Naive thymus-derived CD8-positive, alpha-beta T cell (primary cell): ENCODE measurements at regions not wholly inside any gene's neighbourhood (a gene's known extent, or its start where the extent isn't known, plus 50 kb on each side); places are given as distances from the start of the nearest gene placed in this dataset.

ENCODE experiments used
- ATAC-seq, 2 donors: fragments of 150-1000 bp; cut with Tn5 transposase in 1 of 2; sonication (Bioruptor Pico), chemical (Tn5 transposase) in 1 of 2; 1 replicate in 1 of 2; 2 replicates in 1 of 2; pipeline ENCODE4 v1.10.0; 2021; ENCODE audit warnings: mild to moderate bottlenecking in 2 of 2, moderate library complexity in 2 of 2
- POLR2A ChIA-PET: fragments of 350-600 bp; sonication (Branson Sonifier 250); formaldehyde crosslinking; loops from one replicate; lab custom pipeline; 2021; ENCODE audit warnings: antibody characterized with exemption; lab: Charles Lee
- DNase-seq, 10 donors: peaks; one replicate each; pipeline versions ENCODE4 v3.0.0 to v3.0.0-alpha.2; 2020 to 2022
- H3K27ac Mint-ChIP-seq, 10 donors: one replicate each; pipeline ENCODE4 v1.8.0; 2020 to 2022; ENCODE audit warnings: mild to moderate bottlenecking in 10 of 10, mixed read lengths in 10 of 10, moderate library complexity in 4 of 10, inconsistent platforms in 1 of 10
- H3K27me3 Mint-ChIP-seq, 5 donors: one replicate each; pipeline ENCODE4 v1.8.0; 2021 to 2022; ENCODE audit warnings: mixed read lengths in 5 of 5
- H3K36me3 Mint-ChIP-seq, 3 donors: one replicate each; pipeline ENCODE4 v1.8.0; 2020 to 2022; ENCODE audit warnings: mixed read lengths in 3 of 3, mild to moderate bottlenecking in 2 of 3, inconsistent platforms in 1 of 3
- H3K4me1 Mint-ChIP-seq, 4 donors: one replicate each; pipeline ENCODE4 v1.8.0; 2021 to 2022; ENCODE audit warnings: mixed read lengths in 4 of 4
- H3K4me3 Mint-ChIP-seq, 10 donors: one replicate each; pipeline ENCODE4 v1.8.0; 2020 to 2022; ENCODE audit warnings: mild to moderate bottlenecking in 10 of 10, mixed read lengths in 10 of 10, moderate library complexity in 6 of 10, inconsistent platforms in 1 of 10
- H3K9me3 Mint-ChIP-seq, 9 donors: one replicate each; pipeline ENCODE4 v1.8.0; 2020 to 2022; ENCODE audit warnings: mixed read lengths in 9 of 9, mild to moderate bottlenecking in 3 of 9, inconsistent platforms in 1 of 9, moderate library complexity in 1 of 9

DNA sequence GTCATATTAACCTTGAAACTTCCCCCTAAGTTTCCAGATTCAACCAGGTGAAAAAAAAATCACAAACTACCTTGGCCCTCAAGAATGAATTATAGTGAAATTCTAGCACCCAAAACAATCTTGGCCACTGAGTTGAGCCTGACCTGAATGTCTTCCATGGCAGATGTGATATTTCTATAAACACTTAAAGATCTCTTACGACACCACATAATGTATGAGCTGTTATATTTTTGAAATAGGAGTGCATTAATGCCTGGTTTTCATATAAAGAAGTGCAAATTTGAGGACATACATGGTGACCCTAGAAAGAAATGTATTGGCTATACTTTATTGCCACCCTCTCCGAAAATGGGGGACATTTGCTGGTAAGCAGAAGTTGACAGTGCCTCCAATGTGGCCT lies 584.1 kb upstream of the KCND2 start:
- H3K36me3 Mint-ChIP-seq: no peaks in the 10 kb centered on the region
- H3K9me3 Mint-ChIP-seq: peaks cover 0 to 10% (median 3%) of the 10 kb centered on the region in 9 donors
- no peaks in the 10 kb centered on the region for H3K4me1 Mint-ChIP-seq
- POLR2A ChIA-PET: no interaction called here
- H3K27me3 Mint-ChIP-seq: no peaks in the 10 kb centered on the region
- H3K27ac Mint-ChIP-seq: no peak overlapping the region
- ATAC-seq (no peak), DNase-seq (no peak)
- no peak overlapping the region for H3K4me3 Mint-ChIP-seq

DNA sequence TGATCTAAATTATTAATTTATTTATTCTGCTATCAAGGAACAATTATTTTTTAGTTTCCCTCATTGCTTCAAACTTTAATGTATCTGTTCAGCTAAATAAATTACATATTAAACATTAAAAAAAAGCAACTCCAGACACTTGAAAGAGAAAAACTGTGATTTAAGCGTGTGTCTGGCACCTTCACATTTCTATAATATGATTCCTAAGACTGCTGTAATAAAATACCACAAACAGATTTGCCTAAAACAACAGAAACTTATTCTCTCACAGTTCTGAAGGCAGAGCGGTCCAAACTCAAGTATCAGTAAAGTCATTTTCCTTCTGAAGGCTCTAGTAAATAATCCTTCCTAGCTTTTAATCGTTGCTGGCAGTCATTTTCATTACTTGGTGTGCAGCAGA lies 580.4 kb upstream of the KCND2 start:
- Mint-ChIP-seq H3K9me3 (peaks cover 0 to 13% (median 6%) of the 10 kb centered on the region in 9 donors), H3K4me1 (no peaks in the 10 kb centered on the region), H3K27me3 (no peaks in the 10 kb centered on the region), H3K27ac (no peak overlapping the region), H3K4me3 (no peak overlapping the region), H3K36me3 (no peaks in the 10 kb centered on the region)
- no peak for DNase-seq
- POLR2A ChIA-PET: no interaction called here
- ATAC-seq: no peak

DNA sequence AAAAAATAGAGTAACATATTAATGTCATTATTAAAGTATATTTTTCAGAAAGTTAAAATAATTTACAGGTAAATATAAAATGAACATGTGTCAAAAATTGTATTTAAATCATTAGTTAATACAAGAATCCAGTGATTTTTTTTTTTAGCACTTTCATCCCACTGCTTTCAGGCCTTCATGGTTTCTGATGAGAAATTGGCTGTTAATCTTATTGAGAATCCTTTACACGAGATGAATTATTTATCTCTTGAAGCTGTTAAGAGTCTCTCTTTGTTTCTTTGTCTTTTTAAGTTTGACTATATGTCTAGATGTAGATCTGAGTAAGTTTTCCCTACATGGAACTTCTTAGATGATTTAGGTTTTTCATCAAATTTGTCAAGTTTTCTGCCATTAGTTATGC lies 578.5 kb upstream of the KCND2 start:
- no peak overlapping the region for H3K27ac Mint-ChIP-seq
- no peak for DNase-seq
- H3K36me3 Mint-ChIP-seq: no peaks in the 10 kb centered on the region
- H3K4me1 Mint-ChIP-seq: no peaks in the 10 kb centered on the region
- peaks cover 0 to 21% (median 6%) of the 10 kb centered on the region in 9 donors for H3K9me3 Mint-ChIP-seq
- H3K27me3 Mint-ChIP-seq: no peaks in the 10 kb centered on the region
- no peak overlapping the region for H3K4me3 Mint-ChIP-seq
- no peak for ATAC-seq
- POLR2A ChIA-PET: no interaction called here

DNA sequence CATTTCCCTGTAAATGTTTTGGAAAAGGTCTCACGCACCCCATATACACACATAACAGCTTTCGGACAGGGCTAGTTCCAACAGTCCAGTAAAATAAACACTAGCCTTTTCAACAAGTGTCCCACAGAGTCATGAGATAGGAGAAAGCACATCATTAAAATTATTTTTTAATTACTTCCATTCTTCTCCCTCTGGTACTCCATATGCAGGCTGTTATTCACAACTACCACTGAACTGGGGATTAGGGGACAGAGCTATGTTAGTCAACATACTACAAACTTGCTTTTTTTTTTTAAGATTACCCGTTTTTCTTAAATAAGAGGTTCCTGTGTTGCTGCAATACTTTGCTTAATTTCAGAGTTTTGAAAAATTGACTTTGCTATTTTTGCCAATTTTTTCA lies 576.6 kb upstream of the KCND2 start:
- no peaks in the 10 kb centered on the region for H3K4me1 Mint-ChIP-seq
- H3K4me3 Mint-ChIP-seq: no peak overlapping the region
- no peak overlapping the region for H3K27ac Mint-ChIP-seq
- no peaks in the 10 kb centered on the region for H3K36me3 Mint-ChIP-seq
- ATAC-seq (no peak), DNase-seq (no peak)
- no peaks in the 10 kb centered on the region for H3K27me3 Mint-ChIP-seq
- POLR2A ChIA-PET: no interaction called here
- peaks cover 0 to 21% (median 6%) of the 10 kb centered on the region in 9 donors for H3K9me3 Mint-ChIP-seq

DNA sequence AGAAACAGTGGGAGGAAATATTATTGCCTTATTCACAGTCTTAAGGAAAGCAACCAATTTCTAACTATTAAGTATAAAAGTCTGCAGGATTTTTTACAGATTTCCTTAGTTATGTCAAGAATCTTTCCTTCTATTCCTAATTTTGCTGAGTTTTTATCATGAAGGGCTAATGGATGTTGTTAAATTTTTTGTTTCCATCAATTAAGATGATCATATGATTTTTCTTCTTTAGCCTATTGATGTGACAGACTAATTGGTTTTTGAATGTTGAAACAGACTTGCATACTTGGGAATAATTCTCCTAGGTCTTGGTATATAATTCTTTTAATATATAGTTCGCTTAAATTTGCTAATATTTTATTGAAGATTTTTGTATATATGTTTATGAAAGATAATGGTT lies 569.1 kb upstream of the KCND2 start:
- H3K4me1 Mint-ChIP-seq: no peaks in the 10 kb centered on the region
- H3K27me3 Mint-ChIP-seq: no peaks in the 10 kb centered on the region
- no peak for ATAC-seq
- H3K36me3 Mint-ChIP-seq: no peaks in the 10 kb centered on the region
- DNase-seq: no peak
- no peak overlapping the region for H3K27ac Mint-ChIP-seq
- no peak overlapping the region for H3K4me3 Mint-ChIP-seq
- peaks cover 0 to 14% (median 0%) of the 10 kb centered on the region in 9 donors for H3K9me3 Mint-ChIP-seq
- POLR2A ChIA-PET: no interaction called here

DNA sequence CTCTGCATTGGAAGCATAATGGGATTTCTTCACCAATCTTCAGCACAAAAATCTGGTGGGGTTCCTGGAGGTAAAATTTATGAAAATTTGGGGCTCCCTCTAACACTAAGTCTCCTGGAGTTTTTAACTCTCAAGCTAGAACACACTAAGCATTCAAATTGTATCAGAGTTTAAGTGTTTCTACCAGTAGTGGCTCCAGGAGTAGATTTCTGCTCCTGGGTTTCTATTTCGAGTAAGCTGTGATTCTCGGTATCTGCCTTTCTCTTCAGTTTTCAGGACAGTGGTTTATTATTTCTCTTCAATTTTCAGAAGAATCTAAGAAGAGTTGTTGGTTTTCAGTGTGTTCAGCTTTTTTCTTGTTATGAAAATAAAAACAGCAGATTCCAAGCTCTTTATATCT lies 566.4 kb upstream of the KCND2 start:
- Mint-ChIP-seq H3K36me3 (no peaks in the 10 kb centered on the region), H3K27ac (no peak overlapping the region), H3K4me3 (no peak overlapping the region), H3K4me1 (no peaks in the 10 kb centered on the region), H3K27me3 (no peaks in the 10 kb centered on the region), H3K9me3 (peaks cover 0 to 18% (median 9%) of the 10 kb centered on the region in 9 donors)
- POLR2A ChIA-PET: no interaction called here
- no peak for DNase-seq
- no peak for ATAC-seq

DNA sequence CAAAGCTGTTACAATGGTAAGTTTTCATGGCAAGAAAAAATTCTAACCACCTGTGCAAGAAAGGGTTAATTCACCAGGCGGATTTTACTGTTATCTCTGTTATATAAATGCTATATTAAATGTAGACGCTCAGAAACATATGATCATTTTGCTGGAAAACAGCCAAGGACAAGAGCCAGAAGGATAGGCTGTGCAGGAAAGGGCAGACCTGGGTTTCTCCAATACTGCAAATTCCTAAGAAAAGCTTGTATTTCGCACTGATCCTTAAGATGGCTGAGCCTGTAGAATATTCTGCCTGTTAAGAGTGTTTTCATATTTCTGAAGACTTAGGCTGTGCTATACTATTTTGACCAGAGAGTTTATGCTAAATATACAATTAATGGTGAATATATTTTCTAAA lies 564.1 kb upstream of the KCND2 start:
- no peak for DNase-seq
- no peaks in the 10 kb centered on the region for H3K4me1 Mint-ChIP-seq
- POLR2A ChIA-PET: no interaction called here
- H3K27ac Mint-ChIP-seq: no peak overlapping the region
- H3K27me3 Mint-ChIP-seq: no peaks in the 10 kb centered on the region
- no peak for ATAC-seq
- H3K36me3 Mint-ChIP-seq: peaks cover 0 to 6% (median 0%) of the 10 kb centered on the region in 3 donors
- peaks cover 0 to 31% (median 7%) of the 10 kb centered on the region in 9 donors for H3K9me3 Mint-ChIP-seq
- H3K4me3 Mint-ChIP-seq: no peak overlapping the region

DNA sequence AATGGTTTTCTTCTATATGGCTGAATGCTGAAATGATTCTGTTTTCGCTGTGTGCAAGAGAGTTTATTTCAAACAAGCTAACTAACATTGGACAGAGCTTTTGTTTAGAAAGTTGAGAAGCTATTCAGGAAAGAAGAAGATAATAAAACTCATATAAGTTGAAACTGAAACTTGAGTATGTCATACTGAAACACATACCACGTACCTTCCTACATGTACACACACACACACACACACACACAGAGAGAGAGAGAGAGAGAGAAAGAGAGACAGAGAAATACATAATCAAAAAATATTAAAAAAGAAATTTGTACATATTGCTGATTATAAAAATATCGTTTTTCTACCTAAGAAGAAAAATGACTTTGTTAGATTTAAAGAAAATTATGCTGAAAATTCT lies 561.9 kb upstream of the KCND2 start:
- no peak overlapping the region for H3K4me3 Mint-ChIP-seq

GRCh38 chr7:119712886-119713462 lies 560.0 kb upstream of the KCND2 start:
- Mint-ChIP-seq H3K36me3 (peaks cover 0 to 6% (median 0%) of the 10 kb centered on the region in 3 donors), H3K27me3 (no peaks in the 10 kb centered on the region), H3K4me1 (no peaks in the 10 kb centered on the region), H3K4me3 (no peak overlapping the region), H3K27ac (no peak overlapping the region), H3K9me3 (peaks cover 4 to 21% (median 12%) of the 10 kb centered on the region in 9 donors)
- POLR2A ChIA-PET: no interaction called here
- ATAC-seq: no peak
- no peak for DNase-seq

More for the DNA sequence above, 561.9 kb upstream of the KCND2 start:
- Mint-ChIP-seq H3K27ac (no peak overlapping the region), H3K4me1 (no peaks in the 10 kb centered on the region), H3K36me3 (peaks cover 0 to 6% (median 0%) of the 10 kb centered on the region in 3 donors), H3K27me3 (no peaks in the 10 kb centered on the region), H3K9me3 (peaks cover 2 to 24% (median 11%) of the 10 kb centered on the region in 9 donors)
- ATAC-seq: no peak
- POLR2A ChIA-PET: no interaction called here
- DNase-seq: no peak

- H3K4me3 Mint-ChIP-seq: no peak overlapping the region
- ATAC-seq (no peak), DNase-seq (no peak)
- H3K27me3 Mint-ChIP-seq: no peaks in the 10 kb centered on the region
- peaks cover 4 to 23% (median 12%) of the 10 kb centered on the region in 9 donors for H3K9me3 Mint-ChIP-seq
- POLR2A ChIA-PET: no interaction called here
- H3K27ac Mint-ChIP-seq: no peak overlapping the region
- peaks cover 0 to 6% (median 0%) of the 10 kb centered on the region in 3 donors for H3K36me3 Mint-ChIP-seq
- H3K4me1 Mint-ChIP-seq: no peaks in the 10 kb centered on the region
Observed at GRCh38 chr7:119713606-119714005, 559.4 kb upstream of the KCND2 start.

- ATAC-seq (no peak), DNase-seq (no peak)
- Mint-ChIP-seq H3K9me3 (peaks cover 0 to 9% (median 3%) of the 10 kb centered on the region in 9 donors), H3K4me3 (no peak overlapping the region), H3K4me1 (no peaks in the 10 kb centered on the region), H3K27ac (no peak overlapping the region), H3K36me3 (no peaks in the 10 kb centered on the region), H3K27me3 (no peaks in the 10 kb centered on the region)
- POLR2A ChIA-PET: no interaction called here
Observed at GRCh38 chr7:119720541-119720940, 552.4 kb upstream of the KCND2 start.

- no peak overlapping the region for H3K27ac Mint-ChIP-seq
- H3K36me3 Mint-ChIP-seq: no peaks in the 10 kb centered on the region
- no peak for ATAC-seq
- no peaks in the 10 kb centered on the region for H3K4me1 Mint-ChIP-seq
- POLR2A ChIA-PET: no interaction called here
- no peak for DNase-seq
- H3K4me3 Mint-ChIP-seq: no peak overlapping the region
- no peaks in the 10 kb centered on the region for H3K27me3 Mint-ChIP-seq
- peaks cover 0 to 8% (median 2%) of the 10 kb centered on the region in 9 donors for H3K9me3 Mint-ChIP-seq
Observed at GRCh38 chr7:119724041-119724792, 548.8 kb upstream of the KCND2 start.

DNA sequence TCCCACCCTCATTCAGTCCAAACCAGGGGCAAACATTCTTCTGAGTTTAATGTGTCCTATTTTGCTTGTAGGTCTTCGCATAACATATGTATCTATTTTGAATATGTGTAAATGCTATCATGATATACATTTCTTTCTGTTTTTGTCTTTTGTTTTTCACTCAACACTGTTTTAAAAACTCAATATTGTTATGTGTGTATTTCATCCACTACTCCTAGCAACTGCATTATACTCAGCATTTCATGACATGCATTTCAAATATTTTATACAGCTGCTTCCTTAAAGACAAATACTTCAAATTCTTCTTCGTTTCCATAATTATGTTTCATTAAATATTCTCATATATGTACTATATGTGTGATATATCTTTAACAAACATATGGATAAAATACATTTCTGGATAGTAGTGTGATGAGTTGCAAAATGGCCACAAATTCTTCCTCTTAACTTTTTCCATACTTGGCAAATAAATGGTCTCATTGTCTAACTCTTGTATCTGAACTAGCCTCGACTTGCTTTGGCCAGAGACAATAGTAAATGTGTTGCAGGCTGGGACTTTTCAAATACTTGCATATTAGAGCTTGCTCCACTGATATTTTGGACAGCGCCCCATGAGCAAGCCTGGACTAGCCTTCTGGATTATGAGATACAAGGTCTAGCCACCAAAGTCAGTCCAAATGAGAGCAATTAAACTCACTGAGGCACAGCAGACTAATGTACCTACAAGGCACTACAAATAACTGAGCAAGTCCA lies 539.7 kb upstream of the KCND2 start:
- DNase-seq: no peak
- H3K4me1 Mint-ChIP-seq: no peaks in the 10 kb centered on the region
- POLR2A ChIA-PET: no interaction called here
- no peak overlapping the region for H3K27ac Mint-ChIP-seq
- ATAC-seq: no peak
- H3K36me3 Mint-ChIP-seq: no peaks in the 10 kb centered on the region
- H3K4me3 Mint-ChIP-seq: no peak overlapping the region
- no peaks in the 10 kb centered on the region for H3K27me3 Mint-ChIP-seq
- peaks cover 0 to 14% (median 8%) of the 10 kb centered on the region in 9 donors for H3K9me3 Mint-ChIP-seq
